SK-N-SH (cell line): ENCODE measurements at regions not wholly inside any gene's neighbourhood (a gene's known extent, or its start where the extent isn't known, plus 50 kb on each side); places are given as distances from the start of the nearest gene placed in this dataset.

ENCODE experiments used
- CTCF ChIA-PET: fragments of 300-600, 350-600 bp; formaldehyde crosslinking; extraction: SDS; loops from one replicate; lab custom pipeline; 2021; lab: Yijun Ruan, JAX
- POLR2A ChIA-PET: fragments of 350-600 bp; sonication (Branson Sonifier 250); formaldehyde crosslinking; extraction: SDS; loops from one replicate; lab custom pipeline; 2020; ENCODE audit warnings: antibody characterized with exemption, inconsistent platforms; lab: Yijun Ruan, JAX
- DNase-seq: peaks from one replicate; pipeline ENCODE4 v3.0.0; 2012
- H2AFZ ChIP-seq: fragments of 200-600 bp; sonication (generic); 2 replicates; pipeline ENCODE4 v1.8.1; 2016; ENCODE audit warnings: antibody characterized with exemption, mild to moderate bottlenecking, low read depth
- H3F3A ChIP-seq: fragments of 200-600 bp; sonication (generic); replicated peaks from 2 replicates; pipeline ENCODE3; 2016; ENCODE audit warnings: antibody characterized with exemption, mild to moderate bottlenecking; ENCODE audit not compliant: insufficient read depth
- H3K27ac ChIP-seq, 2 experiments: fragments of 200-500 bp in 1 of 2; fragments of 200-600 bp in 1 of 2; sonication (Bioruptor generic) in 1 of 2; sonication (generic), shearing (Covaris generic) in 1 of 2; 2 replicates each; pipeline versions ENCODE4 v1.5.1 to v1.6.1; 2014 to 2016; ENCODE audit warnings: low read depth in 2 of 2, inconsistent platforms in 1 of 2, low read length in 1 of 2, mild to moderate bottlenecking in 1 of 2, mixed read lengths in 1 of 2
- H3K27me3 ChIP-seq: fragments of 200-600 bp; sonication (generic), shearing (Covaris generic); 2 replicates; pipeline ENCODE4 v1.6.1; 2016; ENCODE audit warnings: mixed run types; ENCODE audit not compliant: insufficient read depth
- H3K36me3 ChIP-seq, 2 experiments: fragments of 200-500 bp in 1 of 2; fragments of 200-600 bp in 1 of 2; sonication (Bioruptor generic) in 1 of 2; sonication (generic) in 1 of 2; replicated peaks in 1 of 2; 2 replicates each; pipeline versions ENCODE3 to v1.5.1; 2014 to 2016; ENCODE audit warnings: low read length in 1 of 2, mild to moderate bottlenecking in 1 of 2; ENCODE audit not compliant: insufficient read depth in 2 of 2, control insufficient read depth in 1 of 2
- H3K4me1 ChIP-seq, 2 experiments: fragments of 200-500 bp in 1 of 2; fragments of 200-600 bp in 1 of 2; sonication (Bioruptor generic) in 1 of 2; sonication (generic), shearing (Covaris generic) in 1 of 2; 2 replicates each; pipeline versions ENCODE4 v1.5.1 to v1.6.1; 2014 to 2016; ENCODE audit warnings: low read depth in 1 of 2, low read length in 1 of 2, mixed run types in 1 of 2; ENCODE audit not compliant: insufficient read depth in 2 of 2, control insufficient read depth in 1 of 2
- H3K4me2 ChIP-seq: fragments of 200-600 bp; sonication (generic), shearing (Covaris generic); 2 replicates; pipeline ENCODE4 v1.6.1; 2017; ENCODE audit warnings: mixed run types
- H3K4me3 ChIP-seq, 2 experiments: fragments of 200-500 bp in 1 of 2; fragments of 200-600 bp in 1 of 2; sonication (Bioruptor generic) in 1 of 2; sonication (generic), shearing (Covaris generic) in 1 of 2; 2 replicates each; pipeline versions ENCODE4 v1.5.1 to v1.8.1; 2014 to 2016; ENCODE audit warnings: low read depth in 2 of 2, inconsistent platforms in 1 of 2, low read length in 1 of 2, mild to moderate bottlenecking in 1 of 2, mixed read lengths in 1 of 2, moderate library complexity in 1 of 2
- H3K79me2 ChIP-seq: fragments of 200-600 bp; sonication (generic); 2 replicates; pipeline ENCODE4 v1.8.1; 2017; ENCODE audit warnings: mild to moderate bottlenecking; ENCODE audit not compliant: insufficient read depth
- H3K9ac ChIP-seq: fragments of 200-600 bp; sonication (generic); 2 replicates; pipeline ENCODE4 v1.6.1; 2017; ENCODE audit warnings: mixed run types
- H3K9me2 ChIP-seq: fragments of 200-600 bp; sonication (generic); 2 replicates; pipeline ENCODE4 v1.6.1; 2017; ENCODE audit warnings: mixed run types
- H3K9me3 ChIP-seq: fragments of 200-600 bp; sonication (generic); 2 replicates; pipeline ENCODE4 v1.6.1; 2017; ENCODE audit warnings: mixed run types, mild to moderate bottlenecking, moderate library complexity
- H4K20me1 ChIP-seq: fragments of 200-600 bp; sonication (generic); 2 replicates; pipeline ENCODE4 v1.6.1; 2017; ENCODE audit warnings: mild to moderate bottlenecking, mixed run types; ENCODE audit not compliant: insufficient read depth
- CTCF ChIP-seq: fragments of 200-600 bp; sonication (generic); IDR thresholded peaks from 2 replicates; pipeline ENCODE4 v1.6.1; 2017; ENCODE audit warnings: antibody characterized with exemption, mild to moderate bottlenecking, moderate library complexity
- PBX3 ChIP-seq: IDR thresholded peaks from 2 replicates; pipeline ENCODE4; 2012
- RAD21 ChIP-seq: IDR thresholded peaks from 2 replicates; pipeline ENCODE4 v1.6.1; 2012; ENCODE audit warnings: mild to moderate bottlenecking, low read length
- REST ChIP-seq: IDR thresholded peaks from 2 replicates; pipeline ENCODE4 v1.6.1; 2012; ENCODE audit warnings: mild to moderate bottlenecking, low read depth, low read length, moderate library complexity
- SMC3 ChIP-seq: IDR thresholded peaks from 2 replicates; pipeline ENCODE4 v1.6.1; 2012; ENCODE audit warnings: low read depth, low read length, improper control_type of control experiment
- USF1 ChIP-seq: IDR thresholded peaks from 2 replicates; pipeline ENCODE4 v1.4.0; 2012; ENCODE audit warnings: low read depth, borderline replicate concordance
- YY1 ChIP-seq: IDR thresholded peaks from 2 replicates; pipeline ENCODE4 v1.4.0; 2012; ENCODE audit warnings: low read depth, mild to moderate bottlenecking
- WGBS: methylation state at CpG from one replicate; pipeline ENCODE4 v1.1.6; 2017; ENCODE audit warnings: low lambda C conversion rate; 5-methylcytosine and 5-hydroxymethylcytosine counted together

GRCh38 chr5:7317751-7318150 lies 78.2 kb upstream of the ADCY2 start (continued):
- peak; percentile 91 for TF ChIP-seq PBX3
- TF ChIP-seq CTCF: no peak
- no peak for TF ChIP-seq USF1
- TF ChIP-seq SMC3: no peak
- no peak for TF ChIP-seq RAD21
- no peak for TF ChIP-seq YY1

GRCh38 chr5:7320701-7321301 lies 75.1 kb upstream of the ADCY2 start:
- peak overlapping the region; percentile 68; the same call in 1 of the 2 replicates for H3K4me2 ChIP-seq
- no peaks in the 10 kb centered on the region for H3K36me3 ChIP-seq
- peaks cover 14% of the 10 kb centered on the region for H3F3A ChIP-seq
- no peaks in the 10 kb centered on the region for H3K79me2 ChIP-seq
- ChIA-PET CTCF (no interaction called here), POLR2A (no interaction called here)
- H3K27ac ChIP-seq: peak overlapping the region in 1 of 2 experiments; percentile 81; a peak in 3 of 4 replicates
- H3K27me3 ChIP-seq: no peaks in the 10 kb centered on the region
- TF ChIP-seq REST (no peak), CTCF (no peak)
- H3K4me1 ChIP-seq: peaks cover 0 to 16% of the 10 kb centered on the region in 2 experiments; a peak in 1 of 4 replicates
- no peak for DNase-seq
- 3% methylated on average over 2 of the region's 2 CpGs for WGBS
- peak overlapping the region; percentile 29; the same call in 1 of the 2 replicates for H2AFZ ChIP-seq
- H3K4me3 ChIP-seq: no peak overlapping the region
- H4K20me1 ChIP-seq: no peaks in the 10 kb centered on the region
- H3K9ac ChIP-seq: no peak overlapping the region; the same call in 1 of the 2 replicates
- H3K9me2 ChIP-seq: no peaks in the 10 kb centered on the region
- no peaks in the 10 kb centered on the region for H3K9me3 ChIP-seq
